Chondrocyte (in vitro differentiated cells): ENCODE measurements at regions not wholly inside any gene's neighbourhood (a gene's known extent, or its start where the extent isn't known, plus 50 kb on each side); places are given as distances from the start of the nearest gene placed in this dataset.

Source experiments
- DNase-seq: peaks from one replicate; pipeline ENCODE4 v3.0.0; 2021; ENCODE audit warnings: mixed read lengths, low spot score
- H3K27ac Mint-ChIP-seq: one replicate; pipeline ENCODE4 v1.8.0; 2021; ENCODE audit warnings: mild to moderate bottlenecking, moderate library complexity, mixed read lengths; ENCODE audit not compliant: unreplicated experiment
- H3K27me3 Mint-ChIP-seq: 2 replicates; pipeline ENCODE4 v1.8.0; 2021; ENCODE audit warnings: low read depth, mixed read lengths
- H3K36me3 Mint-ChIP-seq: 2 replicates; pipeline ENCODE4 v1.8.0; 2021; ENCODE audit warnings: low read depth, mixed read lengths
- H3K4me1 Mint-ChIP-seq: 2 replicates; pipeline ENCODE4 v1.8.0; 2021; ENCODE audit warnings: low read depth, mild to moderate bottlenecking, mixed read lengths
- H3K4me3 Mint-ChIP-seq: one replicate; pipeline ENCODE4 v1.8.0; 2021; ENCODE audit warnings: mild to moderate bottlenecking, moderate library complexity, mixed read lengths; ENCODE audit not compliant: unreplicated experiment
- H3K9me3 Mint-ChIP-seq: 2 replicates; pipeline ENCODE4 v1.8.0; 2021; ENCODE audit warnings: low read depth, mixed read lengths
- CTCF ChIP-seq: fragments of 200-600 bp; sonication (generic); IDR thresholded peaks from 2 replicates; pipeline ENCODE4 v1.5.0; 2021; ENCODE audit warnings: antibody characterized with exemption, mild to moderate bottlenecking, moderate library complexity

- H3K27me3 Mint-ChIP-seq, result no peaks in the 10 kb centered on the region
- no peaks in the 10 kb centered on the region for H3K4me1 Mint-ChIP-seq
- no peak overlapping the region for H3K27ac Mint-ChIP-seq
- no peak for TF ChIP-seq CTCF
- DNase-seq, result no peak
- no peaks in the 10 kb centered on the region for H3K36me3 Mint-ChIP-seq
- no peak overlapping the region for H3K4me3 Mint-ChIP-seq
- H3K9me3 Mint-ChIP-seq, result no peaks in the 10 kb centered on the region
Measured at GRCh38 chr5:124114911-124115310, 602.9 kb downstream of the CSNK1G3 start.

- DNase-seq, result no peak
- Mint-ChIP-seq H3K27me3 (no peaks in the 10 kb centered on the region), H3K4me3 (no peak overlapping the region), H3K4me1 (no peaks in the 10 kb centered on the region), H3K36me3 (no peaks in the 10 kb centered on the region), H3K27ac (no peak overlapping the region), H3K9me3 (no peaks in the 10 kb centered on the region)
- no peak for TF ChIP-seq CTCF
Measured at GRCh38 chr5:124111886-124112285, 599.9 kb downstream of the CSNK1G3 start.

GRCh38 chr5:124110942-124111341, 599.0 kb downstream of the CSNK1G3 start:
- H3K27me3 Mint-ChIP-seq, result no peaks in the 10 kb centered on the region
- no peak for DNase-seq
- H3K27ac Mint-ChIP-seq, result no peak overlapping the region
- no peak for TF ChIP-seq CTCF
- no peak overlapping the region for H3K4me3 Mint-ChIP-seq
- H3K4me1 Mint-ChIP-seq, result no peaks in the 10 kb centered on the region
- H3K9me3 Mint-ChIP-seq, result no peaks in the 10 kb centered on the region
- no peaks in the 10 kb centered on the region for H3K36me3 Mint-ChIP-seq

GRCh38 chr5:124105326-124105725, 593.3 kb downstream of the CSNK1G3 start:
- no peak for TF ChIP-seq CTCF
- Mint-ChIP-seq H3K27me3 (no peaks in the 10 kb centered on the region), H3K4me3 (no peak overlapping the region), H3K27ac (no peak overlapping the region), H3K9me3 (no peaks in the 10 kb centered on the region), H3K36me3 (no peaks in the 10 kb centered on the region), H3K4me1 (peaks cover 17% of the 10 kb centered on the region)
- no peak for DNase-seq

- H3K4me3 Mint-ChIP-seq, result no peak overlapping the region
- peaks cover 17% of the 10 kb centered on the region for H3K4me1 Mint-ChIP-seq
- TF ChIP-seq CTCF, result no peak
- DNase-seq, result no peak
- no peaks in the 10 kb centered on the region for H3K27me3 Mint-ChIP-seq
- no peaks in the 10 kb centered on the region for H3K9me3 Mint-ChIP-seq
- no peaks in the 10 kb centered on the region for H3K36me3 Mint-ChIP-seq
- no peak overlapping the region for H3K27ac Mint-ChIP-seq
Measured at GRCh38 chr5:124104821-124105220, 592.8 kb downstream of the CSNK1G3 start.
